ENCODE measurements at regions not wholly inside any gene's neighbourhood (a gene's known extent, or its start where the extent isn't known, plus 50 kb on each side); places are given as distances from the start of the nearest gene placed in this dataset.

- Mint-ChIP-seq H3K36me3 (no peaks in the 10 kb centered on the region), H3K9me3 (peaks cover 2% of the 10 kb centered on the region), H3K4me1 (no peaks in the 10 kb centered on the region), H3K27ac (no peak overlapping the region), H3K4me3 (no peak overlapping the region), H3K27me3 (peaks cover 10% of the 10 kb centered on the region)
- POLR2A ChIA-PET = no interaction called here
- ATAC-seq (ENCODE audit: low read depth) (no peak), DNase-seq (no peak)
Observed at GRCh38 chr9:14967450-14968321, 57.5 kb upstream of the FREM1 start.

DNA sequence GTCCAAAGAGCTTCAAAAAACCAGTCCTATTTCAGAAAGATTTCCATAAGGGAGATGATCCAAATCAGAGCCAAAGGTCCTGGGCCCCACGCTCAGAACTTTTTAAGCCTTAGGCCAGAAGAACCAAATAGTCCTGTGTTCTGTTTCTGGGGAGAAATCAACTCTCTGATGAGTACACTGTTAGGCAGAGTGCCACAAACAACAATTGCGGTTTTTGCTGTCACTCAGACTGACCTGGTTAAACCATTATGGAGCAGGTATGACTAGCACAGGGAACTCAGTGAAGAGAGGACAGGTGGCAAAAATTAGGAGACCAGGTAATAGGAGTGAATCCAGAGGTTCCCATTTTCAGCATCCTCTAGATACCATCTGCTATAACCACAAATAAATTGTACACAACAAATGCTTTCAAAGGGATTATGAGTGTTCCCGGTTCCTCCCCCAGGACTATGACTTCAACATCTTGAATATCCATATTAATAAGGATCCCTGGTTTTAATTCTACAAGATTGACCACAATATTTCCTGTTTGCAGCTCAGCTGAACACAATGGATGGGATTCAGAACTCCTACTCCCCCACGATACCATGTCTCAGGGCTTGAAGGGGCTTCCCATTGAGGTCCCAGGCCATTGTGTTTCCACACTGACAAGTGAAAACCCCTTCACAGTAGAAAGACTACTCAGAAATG is 52.1 kb upstream of the FREM1 start:
- Mint-ChIP-seq H3K27ac (no peak overlapping the region), H3K36me3 (no peaks in the 10 kb centered on the region), H3K27me3 (no peaks in the 10 kb centered on the region), H3K4me1 (peaks cover 21% of the 10 kb centered on the region), H3K4me3 (no peak overlapping the region), H3K9me3 (no peaks in the 10 kb centered on the region)
- POLR2A ChIA-PET = no interaction called here
- DNase-seq = no peak
- ATAC-seq (ENCODE audit: low read depth) = no peak

DNA sequence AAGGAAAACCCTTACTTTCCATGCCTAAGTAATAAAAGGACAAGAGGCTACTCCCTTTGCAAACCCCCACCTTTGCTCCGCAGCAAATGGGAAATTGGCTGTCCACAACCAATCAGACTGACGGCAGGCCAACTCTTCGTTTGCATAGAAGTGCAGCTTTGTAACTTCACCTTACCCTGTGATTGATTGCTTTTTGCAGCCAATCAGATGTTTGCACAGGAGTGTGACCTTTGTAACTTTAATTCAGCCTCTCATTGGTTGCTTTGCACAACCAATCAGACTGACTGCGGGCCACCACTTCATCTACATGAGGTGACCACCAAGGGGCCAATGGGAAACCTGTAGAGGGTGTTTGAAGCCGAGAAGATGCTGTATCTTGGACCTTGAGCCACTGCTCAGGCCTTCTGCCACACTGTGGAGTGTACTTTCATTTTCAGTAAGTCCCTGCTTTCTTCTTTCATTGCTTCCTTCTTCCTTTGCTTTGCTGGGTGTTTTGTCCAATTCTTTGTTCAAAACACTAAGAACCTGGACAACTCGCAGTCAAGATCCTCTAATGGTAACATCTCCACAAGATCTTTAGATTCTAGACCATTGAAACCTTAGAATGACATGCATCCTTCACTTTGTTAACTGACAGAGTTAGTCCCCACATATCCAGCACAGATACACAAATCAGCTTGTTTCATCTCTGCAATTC is 51.3 kb upstream of the FREM1 start:
- H3K27ac Mint-ChIP-seq = peak overlapping the region; percentile 67
- H3K4me1 Mint-ChIP-seq = peaks cover 21% of the 10 kb centered on the region
- POLR2A ChIA-PET = no interaction called here
- no peaks in the 10 kb centered on the region for H3K36me3 Mint-ChIP-seq
- ATAC-seq (ENCODE audit: low read depth) (peak; percentile 61), DNase-seq (no peak)
- no peaks in the 10 kb centered on the region for H3K27me3 Mint-ChIP-seq
- H3K9me3 Mint-ChIP-seq = no peaks in the 10 kb centered on the region
- H3K4me3 Mint-ChIP-seq = peak overlapping the region; percentile 26

- Mint-ChIP-seq H3K27ac (no peak overlapping the region), H3K27me3 (no peaks in the 10 kb centered on the region), H3K4me1 (peaks cover 21% of the 10 kb centered on the region), H3K4me3 (no peak overlapping the region), H3K9me3 (no peaks in the 10 kb centered on the region), H3K36me3 (no peaks in the 10 kb centered on the region)
- no peak for DNase-seq
- no peak for ATAC-seq (ENCODE audit: low read depth)
- POLR2A ChIA-PET = no interaction called here
Observed at GRCh38 chr9:14960881-14961280, 50.7 kb upstream of the FREM1 start.
